T47D (cell line): ENCODE measurements at regions not wholly inside any gene's neighbourhood (a gene's known extent, or its start where the extent isn't known, plus 50 kb on each side); places are given as distances from the start of the nearest gene placed in this dataset.
A peak's percentile ranks its signal among the peaks of the same experiment; 100 is the strongest.

Experiments
- DNase-seq, 2 experiments: peaks; one replicate each; pipeline versions ENCODE4 v3.0.0 to v3.0.0-alpha.2; 2011 to 2012; ENCODE audit warnings: low read depth in 1 of 2, low spot score in 1 of 2
- JUND ChIP-seq: IDR thresholded peaks from 2 replicates; pipeline ENCODE4 v1.6.1; 2012; ENCODE audit warnings: low read depth
- in situ Hi-C: cut with HindIII; loops from 2 replicates; pipeline ENCODE4 v1.10.0; 2016; ENCODE audit warnings: low sequenced_read_pairs, low pct_unique_long_range_greater_than_20kb

DNA sequence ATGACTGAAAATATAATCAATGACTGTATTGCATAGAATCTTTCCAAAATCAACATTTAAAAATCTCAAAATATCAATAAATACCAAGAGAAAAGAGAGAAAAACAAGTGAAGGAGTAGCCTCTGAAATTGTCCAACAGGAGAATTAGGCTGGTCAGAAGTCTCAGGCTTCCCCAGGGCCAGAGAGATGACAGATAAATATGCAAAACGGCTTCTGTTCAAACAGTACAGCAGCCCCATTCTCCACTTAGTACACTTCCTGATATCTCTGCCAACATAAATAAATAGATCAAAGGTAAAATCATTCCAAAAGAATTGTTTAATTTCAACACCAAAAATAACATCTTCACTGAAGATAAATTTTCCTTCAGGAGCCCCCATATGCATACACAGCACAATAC is 204.7 kb upstream of the GABRA2 start:
- in situ Hi-C loops: no loop called here
- TF ChIP-seq JUND: no peak
- peak in 1 of 2 experiments; percentile 64 for DNase-seq

DNA sequence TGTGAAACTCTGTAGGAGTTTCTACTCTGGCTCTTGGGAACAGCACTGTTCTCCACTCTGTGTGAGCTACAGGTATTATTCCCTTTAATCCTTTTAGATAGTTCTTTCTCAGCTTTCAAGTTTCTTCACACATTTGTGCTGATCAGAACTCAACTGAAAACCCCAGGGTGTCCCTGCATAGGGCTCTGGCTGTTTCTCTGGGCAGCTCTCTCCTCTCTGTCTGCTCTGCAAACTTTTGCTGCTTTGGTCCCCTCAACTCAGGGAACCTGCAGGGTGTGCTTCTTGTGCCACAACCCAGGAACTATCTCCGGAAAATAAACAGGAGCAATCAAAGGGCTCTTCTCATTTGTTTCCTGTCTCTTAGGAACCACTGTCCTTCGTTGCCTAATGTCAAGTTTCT is 196.6 kb upstream of the GABRA2 start:
- in situ Hi-C loops: no loop called here
- no peak for DNase-seq
- no peak for TF ChIP-seq JUND

DNA sequence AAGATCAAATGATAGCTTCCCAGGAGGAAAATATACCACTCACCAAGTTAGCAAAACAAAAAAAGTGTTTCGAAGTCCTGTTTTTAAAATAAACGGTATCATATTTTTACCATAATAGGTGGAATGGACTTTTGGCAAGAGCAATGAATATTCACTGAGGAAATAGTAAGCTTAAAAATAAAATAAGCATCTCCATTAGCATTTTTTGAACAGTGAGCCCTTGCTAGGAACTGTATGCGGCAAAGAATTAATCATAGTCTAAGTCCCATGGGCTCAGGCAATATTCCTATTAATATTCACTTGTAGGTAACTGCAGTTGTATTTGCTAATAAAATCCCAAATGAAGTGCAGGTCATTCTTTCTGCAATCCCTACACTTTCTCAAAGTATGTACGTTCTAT is 191.7 kb upstream of the GABRA2 start:
- in situ Hi-C loops: no loop called here
- no peak for DNase-seq
- no peak for TF ChIP-seq JUND

DNA sequence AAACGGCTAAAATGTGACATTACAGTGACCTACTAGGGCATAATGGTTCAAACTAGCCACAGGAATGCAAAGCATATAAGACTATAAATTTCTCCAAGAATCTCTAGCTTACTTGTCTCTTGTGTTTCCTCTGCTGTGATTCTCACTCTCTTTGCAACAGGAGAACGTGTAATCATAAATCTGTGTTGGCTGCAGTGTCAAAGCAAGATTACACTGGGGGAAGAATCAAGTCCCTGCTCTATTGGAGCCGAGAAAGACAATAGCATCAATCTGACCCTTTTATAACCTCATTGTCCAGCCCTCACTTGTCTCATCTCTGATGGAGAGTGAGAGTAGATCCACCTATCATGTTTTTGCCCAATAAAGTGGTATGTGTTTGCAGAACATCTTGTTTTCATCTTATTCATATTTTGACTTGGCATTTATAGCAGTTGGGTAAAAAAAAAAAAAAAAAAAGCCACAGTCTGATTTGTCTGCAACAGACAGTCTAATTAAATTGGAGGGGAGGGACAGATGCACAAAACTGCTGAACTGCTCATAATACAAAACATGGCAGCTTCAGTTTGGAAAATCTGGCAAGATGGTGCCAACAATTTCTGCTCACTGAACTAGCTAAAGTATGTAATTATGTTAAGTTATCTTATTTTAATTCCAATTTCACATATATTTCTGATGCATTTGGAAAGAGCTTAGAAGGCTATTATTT is 165.0 kb upstream of the GABRA2 start:
- in situ Hi-C loops: no loop called here
- DNase-seq: no peak
- TF ChIP-seq JUND: no peak

DNA sequence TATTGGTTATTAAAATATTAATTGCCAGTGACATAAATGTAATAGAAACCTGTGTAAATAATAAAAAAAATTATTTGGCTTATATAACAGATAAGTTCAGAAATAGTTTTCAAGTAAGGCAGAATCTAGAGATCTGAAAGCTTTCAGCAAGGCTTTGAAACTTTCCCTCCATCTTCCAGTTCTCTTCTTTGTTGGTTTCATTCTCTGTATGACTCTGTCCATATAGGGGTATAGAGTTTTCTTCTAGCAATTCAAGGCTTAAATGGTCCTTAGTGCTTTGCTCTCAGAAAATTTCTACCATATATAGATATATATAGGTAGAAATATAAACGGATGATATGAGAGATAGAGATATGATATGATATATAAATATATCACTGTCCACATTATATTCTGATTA is 160.5 kb upstream of the GABRA2 start:
- no peak for TF ChIP-seq JUND
- in situ Hi-C loops: no loop called here
- no peak for DNase-seq

DNA sequence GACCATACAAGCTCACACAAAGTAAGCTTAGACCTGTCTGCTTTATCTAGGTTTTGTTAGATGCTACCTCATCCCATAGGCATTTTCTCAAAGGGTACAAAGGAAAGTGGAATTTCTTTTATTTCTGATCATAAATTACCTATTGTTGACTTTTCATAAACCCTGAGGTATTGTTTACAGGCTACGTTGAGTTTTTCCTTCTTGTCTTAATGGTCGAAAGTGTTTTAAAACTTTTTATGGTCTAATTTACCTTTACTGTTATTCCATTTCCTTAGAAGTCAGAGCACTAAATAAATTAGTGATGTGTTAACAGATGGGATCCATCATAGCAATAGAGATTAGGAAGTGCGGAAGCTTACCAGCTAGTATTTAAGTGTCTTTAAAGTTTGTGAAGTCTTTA is 159.2 kb upstream of the GABRA2 start:
- no peak for TF ChIP-seq JUND
- no peak for DNase-seq
- in situ Hi-C loops: no loop called here

DNA sequence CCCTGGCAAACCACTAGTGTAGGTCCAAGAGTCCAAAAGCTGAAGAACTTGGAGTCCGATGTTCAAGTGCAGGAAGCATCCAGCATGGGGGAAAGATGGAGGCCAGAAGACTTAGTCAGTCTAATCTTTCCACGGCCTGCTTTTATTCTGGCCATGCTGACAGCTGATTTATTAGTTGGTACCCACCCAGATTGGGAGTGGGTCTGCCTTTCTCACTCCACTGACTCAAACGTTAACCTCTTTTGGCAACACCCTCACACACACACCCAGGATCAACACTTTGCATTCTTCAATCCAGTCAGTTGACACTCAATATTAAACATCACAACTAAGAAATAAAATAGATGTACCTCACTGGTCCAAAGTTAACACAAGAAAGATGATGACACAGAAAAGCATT is 134.8 kb upstream of the GABRA2 start:
- in situ Hi-C loops: no loop called here
- no peak for TF ChIP-seq JUND
- DNase-seq: no peak

DNA sequence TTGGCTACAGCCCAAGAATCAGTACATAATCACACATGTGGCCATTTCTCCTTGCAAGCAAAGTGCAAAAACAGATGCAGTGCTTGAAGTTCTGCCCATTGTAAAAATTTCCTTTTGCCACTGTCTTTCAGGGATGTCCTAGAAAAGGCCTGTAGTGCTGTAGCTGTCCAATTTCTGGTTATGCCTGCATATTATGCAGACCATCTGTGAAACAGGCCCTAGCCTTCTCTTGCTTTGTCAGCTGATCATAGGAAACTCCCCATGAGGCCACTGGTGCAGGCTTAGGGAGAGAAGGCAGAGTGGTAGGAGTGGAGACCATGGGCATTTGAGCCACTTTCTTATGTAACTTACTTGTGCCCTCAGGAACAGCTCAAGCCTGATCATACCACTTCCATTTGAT is 130.4 kb upstream of the GABRA2 start:
- no peak for TF ChIP-seq JUND
- DNase-seq: no peak
- in situ Hi-C loops: no loop called here

DNA sequence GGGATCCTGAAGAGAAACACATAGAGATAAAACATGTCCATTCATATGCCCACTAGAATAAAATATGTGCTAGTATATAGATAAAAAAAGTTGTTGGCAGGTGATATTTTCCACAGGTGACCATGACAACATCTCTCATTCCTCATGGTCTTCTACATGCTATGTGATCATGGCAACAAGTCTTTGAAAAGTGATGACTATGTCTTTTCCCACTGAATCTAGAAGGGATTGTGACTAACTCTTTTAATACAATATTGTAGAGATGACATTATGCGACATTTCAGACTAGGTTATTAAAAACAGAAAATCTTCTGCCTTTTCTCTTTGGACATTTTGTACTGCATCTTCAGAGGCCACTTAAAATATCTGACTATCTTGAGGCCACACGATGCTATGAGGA is 126.0 kb upstream of the GABRA2 start:
- TF ChIP-seq JUND: no peak
- DNase-seq: no peak
- in situ Hi-C loops: no loop called here

DNA sequence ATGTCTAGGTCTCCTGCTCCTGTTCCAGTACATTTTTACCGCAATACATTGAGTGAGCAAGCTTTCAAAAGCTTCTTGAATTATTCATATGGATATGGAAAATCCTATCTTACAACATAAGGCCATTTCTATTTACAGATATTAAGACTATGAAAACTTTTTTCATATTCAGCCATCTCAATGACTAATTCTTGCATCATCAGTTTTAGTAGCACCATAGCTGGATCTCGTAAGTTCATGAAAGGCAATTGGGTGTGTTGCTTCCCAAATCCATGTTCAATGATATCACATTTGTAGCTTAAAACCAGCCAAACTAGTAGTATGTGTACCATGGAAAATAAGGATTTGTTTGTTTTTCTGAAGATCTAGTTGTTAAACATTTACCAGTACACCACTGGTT is 118.3 kb upstream of the GABRA2 start:
- in situ Hi-C loops: no loop called here
- TF ChIP-seq JUND: no peak
- DNase-seq: no peak

DNA sequence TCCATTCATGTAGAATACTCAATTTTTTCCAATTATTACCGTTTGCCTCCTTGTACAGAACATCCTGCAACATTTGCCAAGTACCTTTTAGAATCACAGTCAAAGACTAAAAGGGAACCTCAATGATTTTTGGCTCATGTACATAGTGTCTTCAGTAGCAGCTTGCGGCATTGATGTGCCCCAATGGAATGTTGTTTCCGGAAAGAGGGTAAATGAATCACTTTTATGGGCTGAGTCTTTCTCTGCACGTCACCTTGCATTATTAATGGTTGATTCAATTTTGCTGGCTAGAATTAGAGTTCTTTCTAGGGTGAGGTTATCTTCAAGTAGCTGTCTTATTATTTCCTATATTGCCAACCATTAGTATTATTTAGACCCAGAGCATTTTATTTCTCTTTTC is 116.9 kb upstream of the GABRA2 start:
- in situ Hi-C loops: no loop called here
- no peak for TF ChIP-seq JUND
- DNase-seq: peak in 1 of 2 experiments; percentile 2

DNA sequence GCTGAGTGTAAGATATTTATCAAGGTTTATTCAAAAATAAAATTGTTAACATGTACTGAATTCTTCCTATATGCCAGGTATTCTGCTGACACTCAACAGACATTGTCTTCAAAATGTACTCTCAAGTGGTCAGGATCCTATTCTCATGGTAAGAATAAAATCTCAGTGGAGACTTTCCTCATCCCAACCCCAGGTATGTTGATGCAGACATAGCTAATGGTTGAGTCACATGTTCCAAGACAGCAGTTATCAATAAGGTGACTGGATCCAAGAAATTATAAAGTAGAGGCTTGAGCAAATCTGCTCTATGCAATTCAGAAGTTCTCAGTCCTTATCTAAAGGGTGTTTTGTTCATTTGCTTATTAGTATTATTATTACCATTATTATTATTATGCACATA is 115.2 kb upstream of the GABRA2 start:
- no peak for DNase-seq
- in situ Hi-C loops: no loop called here
- no peak for TF ChIP-seq JUND

DNA sequence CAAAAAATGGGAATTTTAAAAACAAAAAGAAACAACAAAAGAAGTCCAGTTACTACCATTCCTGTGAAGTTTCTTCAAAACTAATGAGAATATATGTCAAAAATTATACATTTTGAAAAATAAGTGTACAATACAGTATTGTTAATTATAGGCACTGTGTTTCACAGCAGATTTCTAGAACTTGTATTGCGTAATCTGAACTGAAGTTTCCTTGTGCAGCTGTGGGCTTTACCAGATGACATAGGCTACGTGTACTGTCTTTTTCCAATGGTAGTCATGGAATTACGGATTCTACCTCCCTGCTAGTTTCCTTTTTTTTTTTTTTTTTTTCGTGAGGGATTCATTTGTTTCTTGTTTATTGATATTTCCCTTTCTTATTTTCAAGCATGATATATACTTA is 113.8 kb upstream of the GABRA2 start:
- no peak for DNase-seq
- in situ Hi-C loops: no loop called here
- TF ChIP-seq JUND: no peak

DNA sequence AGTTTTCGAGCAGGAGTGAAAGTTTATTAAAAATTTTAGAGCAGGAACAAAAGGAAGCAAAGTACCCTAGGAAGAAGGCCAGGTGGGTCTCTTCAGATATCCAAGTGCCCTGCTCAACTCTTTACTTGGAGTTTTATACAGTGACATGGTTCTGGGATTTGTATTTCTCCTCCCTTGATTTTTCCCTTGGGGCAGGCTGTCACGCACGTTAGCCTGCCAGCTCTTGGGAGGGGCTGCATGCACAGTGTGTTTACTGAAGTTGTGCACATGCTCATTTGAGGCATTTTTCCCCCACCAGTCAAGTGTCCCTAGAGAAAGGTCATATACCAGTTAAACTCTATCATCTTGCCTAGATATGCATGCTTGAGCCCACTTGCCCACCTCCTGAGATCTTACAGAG is 102.5 kb upstream of the GABRA2 start:
- no peak for DNase-seq
- TF ChIP-seq JUND: no peak
- in situ Hi-C loops: no loop called here
